ENCODE measurements at regions not wholly inside any gene's neighbourhood (a gene's known extent, or its start where the extent isn't known, plus 50 kb on each side); places are given as distances from the start of the nearest gene placed in this dataset.
"Not testable (repeated sequence)": the region's sequence is repeated elsewhere in the genome, so short reads cannot be mapped to it uniquely, and the experiment has no call there.

DNA sequence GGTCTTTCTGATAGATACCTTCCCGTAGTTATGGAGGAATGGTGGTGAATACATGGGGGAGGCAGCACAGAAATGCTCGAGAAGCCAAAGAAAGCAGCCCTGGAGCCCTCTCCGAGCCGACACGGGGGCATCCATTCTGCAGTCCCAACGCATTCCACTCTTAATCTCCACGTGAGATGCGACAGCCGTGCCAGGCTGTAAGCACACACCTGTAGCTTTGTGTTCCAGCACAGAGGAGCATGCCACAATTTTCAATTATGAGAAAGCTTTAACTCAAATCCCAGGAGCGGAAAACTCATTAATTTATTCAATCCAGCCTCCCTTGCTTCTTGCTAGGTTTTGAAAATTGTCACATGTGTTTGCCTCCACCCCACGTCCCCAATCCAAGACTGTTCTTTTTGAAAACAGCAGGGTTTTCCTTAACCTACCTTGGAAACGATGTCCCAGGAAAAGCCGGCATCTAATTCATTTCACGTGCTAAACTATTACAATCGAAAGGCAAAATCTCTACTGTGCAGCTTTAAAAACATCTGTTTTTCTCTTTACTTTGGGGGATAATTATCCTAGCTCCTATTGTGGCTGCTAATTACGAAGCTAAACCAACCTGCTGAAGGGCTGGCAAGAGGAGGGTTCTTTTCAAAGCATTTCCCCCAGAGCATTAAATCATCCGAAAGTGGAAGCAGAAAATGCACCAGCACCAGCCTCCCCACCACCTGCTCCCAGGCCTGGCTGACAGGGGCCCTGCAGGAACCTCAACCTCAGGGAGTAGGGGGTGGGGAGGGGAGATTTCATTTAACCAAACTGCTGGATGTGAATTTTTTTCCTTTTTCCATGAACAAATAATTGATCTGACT is 56.0 kb upstream of the CHST15 start:
- no peak for DNase-seq (ENCODE audit: low spot score)

DNA sequence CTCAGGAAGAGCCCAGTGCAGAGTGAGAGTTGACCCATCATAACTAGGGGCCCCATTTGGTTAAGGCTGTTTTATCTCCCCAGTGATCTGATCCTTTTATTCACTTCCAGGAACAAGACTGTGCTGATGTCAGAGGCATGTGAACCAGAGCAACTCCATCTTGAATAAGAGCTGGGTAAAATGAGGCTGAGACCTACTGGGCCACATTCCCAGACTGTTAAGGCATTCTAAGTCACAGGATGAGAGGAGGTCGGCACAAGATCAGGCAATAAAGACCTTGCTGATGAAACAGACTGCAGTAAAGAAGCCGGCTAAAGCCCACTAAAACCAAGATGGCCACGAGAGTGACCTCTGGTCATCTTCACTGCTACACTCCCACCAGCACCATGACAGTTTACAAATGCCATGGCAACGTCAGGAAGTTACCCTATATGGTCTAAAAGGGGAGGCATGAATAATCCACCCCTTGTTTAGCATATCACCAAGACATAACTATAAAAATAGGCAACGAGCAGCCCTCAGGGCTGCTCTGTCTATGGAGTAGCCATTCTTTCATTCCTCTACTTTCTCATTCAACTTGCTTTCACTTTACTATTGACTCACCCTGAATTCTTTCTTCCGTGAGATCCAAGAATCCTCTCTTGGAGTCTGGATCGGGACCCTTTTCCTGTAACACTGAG is 55.3 kb upstream of the CHST15 start:
- DNase-seq (ENCODE audit: low spot score) = not testable (repeated sequence)

- DNase-seq (ENCODE audit: low spot score) = no peak
Observed at GRCh38 chr10:124146483-124146882, 53.1 kb upstream of the CHST15 start.

DNA sequence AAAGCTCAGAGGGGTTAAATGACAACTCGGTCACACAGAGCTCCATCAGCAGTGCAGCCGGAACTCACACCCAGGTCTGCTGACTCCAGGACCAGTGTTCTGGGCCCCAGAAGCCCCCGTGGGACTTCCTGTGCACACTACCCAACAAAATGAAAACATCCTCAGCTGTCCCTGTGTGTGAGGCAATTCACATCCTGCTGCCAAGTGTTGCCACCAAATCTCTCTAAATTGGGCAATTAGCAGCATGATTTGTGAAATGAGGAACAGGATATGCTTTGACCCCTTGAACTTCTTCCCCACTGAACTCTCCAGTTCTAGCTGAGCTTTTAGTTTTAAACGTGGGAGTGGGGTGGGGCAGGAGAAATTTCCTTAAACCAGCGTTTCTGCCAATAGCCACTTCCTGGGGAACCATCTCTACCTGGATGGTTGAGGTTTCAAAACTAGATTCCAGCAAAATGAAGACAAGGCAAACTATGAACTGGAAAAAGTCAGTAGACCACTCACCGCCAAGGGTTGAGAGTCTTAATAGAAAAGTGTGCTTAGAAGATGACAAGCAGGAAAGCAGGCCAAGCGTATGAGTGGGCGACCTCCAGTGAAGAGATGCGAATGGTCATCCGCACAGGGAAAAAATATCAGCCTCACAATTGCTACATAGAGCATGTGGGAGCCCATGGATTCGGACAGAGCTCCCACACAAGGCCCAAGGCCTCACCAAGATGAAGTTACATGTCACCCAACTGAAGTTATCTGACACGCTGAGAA is 51.9 kb upstream of the CHST15 start:
- DNase-seq (ENCODE audit: low spot score) = no peak

- DNase-seq (ENCODE audit: low spot score) = no peak
Observed at GRCh38 chr10:124144536-124144935, 51.1 kb upstream of the CHST15 start.

DNA sequence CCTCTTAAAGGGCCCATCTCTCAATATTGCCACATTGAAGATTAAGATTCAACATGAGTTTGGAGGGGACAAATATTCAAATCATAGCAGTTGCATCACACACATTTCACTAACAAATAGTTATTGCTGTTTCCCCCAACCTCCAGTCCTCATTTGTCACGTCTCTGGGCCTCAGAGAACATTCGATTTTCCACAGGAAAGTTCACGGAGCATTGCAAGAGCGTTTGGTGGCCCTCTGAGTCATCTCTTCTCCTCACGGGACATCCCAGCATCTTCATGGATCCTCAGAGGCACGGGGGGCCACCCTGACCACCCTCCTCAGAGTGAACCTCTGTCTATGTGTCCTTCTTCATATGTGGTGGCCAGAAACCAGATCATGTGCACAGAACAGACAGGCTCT is 50.3 kb upstream of the CHST15 start:
- no peak for DNase-seq (ENCODE audit: low spot score)
